ENCODE measurements at regions not wholly inside any gene's neighbourhood (a gene's known extent, or its start where the extent isn't known, plus 50 kb on each side); places are given as distances from the start of the nearest gene placed in this dataset.
"Not testable (repeated sequence)": the region's sequence is repeated elsewhere in the genome, so short reads cannot be mapped to it uniquely, and the experiment has no call there.

DNA sequence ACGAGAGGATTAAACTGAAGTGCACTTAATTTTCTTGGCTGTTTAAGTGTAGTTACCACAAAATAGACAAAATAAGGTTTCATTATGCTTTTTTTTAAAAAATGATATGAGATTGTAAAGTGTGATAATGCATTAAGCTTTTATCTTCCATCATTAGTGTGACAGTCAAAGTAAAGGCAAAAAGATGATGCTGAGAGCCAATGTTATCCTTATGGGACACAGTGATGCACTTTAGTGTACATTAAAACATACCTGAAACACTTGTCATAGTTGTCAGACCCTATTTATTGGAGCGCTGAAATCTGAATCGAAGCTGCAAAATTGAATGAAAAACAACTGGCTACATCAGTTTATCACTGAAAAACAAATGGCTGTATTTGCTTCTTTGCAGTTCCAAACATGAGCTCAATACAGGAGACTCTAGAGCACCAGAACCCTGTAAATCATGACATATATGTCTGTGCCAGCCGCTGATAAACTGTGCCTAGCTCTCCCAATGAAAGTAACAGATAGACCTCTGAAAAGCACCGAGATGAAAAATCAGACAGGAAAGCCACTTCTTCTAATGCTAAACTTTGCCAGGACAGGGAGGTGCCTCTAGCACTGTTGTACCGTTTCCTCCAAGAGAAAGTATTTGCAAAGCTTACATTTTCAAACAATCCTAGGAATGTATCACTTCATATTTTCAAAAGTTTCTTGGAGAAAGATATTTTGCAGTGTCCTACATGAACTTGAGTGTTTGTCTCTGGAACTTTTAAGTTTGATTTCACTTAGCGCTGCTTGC, 120.7 kb upstream of the TMPRSS15 start:
- H3K4me1 Mint-ChIP-seq = no peaks in the 10 kb centered on the region
- no peak overlapping the region for H3K4me3 Mint-ChIP-seq
- no peak for ATAC-seq (ENCODE audit: low read depth)
- no peak for DNase-seq (ENCODE audit: low spot score in 2 of 2)
- H3K27ac Mint-ChIP-seq = no peak overlapping the region
- H3K36me3 Mint-ChIP-seq = no peaks in the 10 kb centered on the region
- no peaks in the 10 kb centered on the region for H3K9me3 Mint-ChIP-seq
- H3K27me3 Mint-ChIP-seq = no peaks in the 10 kb centered on the region

DNA sequence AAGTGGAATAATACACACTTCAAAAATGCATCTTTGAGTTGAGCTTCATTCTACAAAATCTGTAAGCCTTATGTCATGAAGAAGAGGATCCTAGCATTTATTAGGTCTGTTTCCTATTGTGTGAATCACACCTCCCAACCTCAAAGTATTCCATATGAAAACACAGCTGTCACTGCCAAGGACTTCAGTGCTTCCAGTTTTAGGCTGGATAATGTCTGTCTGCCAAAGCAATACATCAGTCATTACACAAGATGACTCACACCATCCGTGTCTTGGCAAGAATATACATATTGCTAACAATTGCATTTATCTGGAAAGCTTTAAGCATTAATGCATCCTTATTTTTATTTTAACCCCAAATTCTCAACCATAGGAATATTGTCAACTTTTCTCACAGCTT, 125.7 kb upstream of the TMPRSS15 start:
- H3K4me3 Mint-ChIP-seq = no peak overlapping the region
- H3K36me3 Mint-ChIP-seq = no peaks in the 10 kb centered on the region
- no peaks in the 10 kb centered on the region for H3K27me3 Mint-ChIP-seq
- H3K9me3 Mint-ChIP-seq = peaks cover 2% of the 10 kb centered on the region
- ATAC-seq (ENCODE audit: low read depth) (no peak), DNase-seq (ENCODE audit: low spot score in 2 of 2) (no peak)
- H3K27ac Mint-ChIP-seq = no peak overlapping the region
- H3K4me1 Mint-ChIP-seq = no peaks in the 10 kb centered on the region

DNA sequence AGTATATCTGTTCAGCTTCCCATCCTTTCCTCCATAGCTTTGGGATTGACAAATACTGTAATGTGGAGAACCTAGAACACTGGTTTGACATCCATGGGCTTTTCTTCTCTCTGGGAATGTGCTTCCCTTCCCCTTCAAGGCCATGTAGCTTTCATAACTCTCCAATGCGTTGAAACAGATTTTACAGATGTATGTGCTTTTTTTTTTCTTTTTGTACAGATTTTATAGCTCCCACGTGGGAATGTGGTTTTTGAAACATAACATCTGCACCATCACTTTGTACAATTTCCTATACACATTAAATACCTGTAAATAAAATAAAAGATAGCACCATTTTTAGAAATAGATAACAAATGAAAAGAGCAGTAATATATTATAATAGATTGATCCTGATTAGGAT, 138.5 kb upstream of the TMPRSS15 start:
- H3K36me3 Mint-ChIP-seq = no peaks in the 10 kb centered on the region
- DNase-seq (ENCODE audit: low spot score in 2 of 2) (no peak), ATAC-seq (ENCODE audit: low read depth) (no peak)
- H3K27ac Mint-ChIP-seq = no peak overlapping the region
- H3K4me3 Mint-ChIP-seq = no peak overlapping the region
- H3K27me3 Mint-ChIP-seq = no peaks in the 10 kb centered on the region
- no peaks in the 10 kb centered on the region for H3K4me1 Mint-ChIP-seq
- no peaks in the 10 kb centered on the region for H3K9me3 Mint-ChIP-seq

DNA sequence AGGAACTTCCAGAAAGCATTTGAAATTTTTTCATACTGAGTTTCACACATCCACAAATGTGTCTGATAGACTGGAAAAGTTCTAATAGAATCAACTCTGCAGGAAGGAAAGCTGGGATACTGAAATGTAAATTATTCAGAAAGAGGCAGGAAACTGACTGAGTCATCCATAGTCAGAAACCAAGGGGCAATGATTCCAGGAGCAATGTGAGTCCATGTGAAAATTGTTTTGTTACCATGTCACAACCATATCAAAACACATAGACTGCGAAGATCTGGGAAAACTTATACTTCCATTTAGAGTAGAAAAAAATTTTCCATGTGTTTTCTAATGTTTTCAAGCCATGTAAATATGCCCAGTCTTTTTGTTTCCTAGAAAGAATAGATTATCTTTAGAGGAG, 142.3 kb upstream of the TMPRSS15 start:
- DNase-seq (ENCODE audit: low spot score in 2 of 2) (no peak), ATAC-seq (ENCODE audit: low read depth) (no peak)
- H3K4me3 Mint-ChIP-seq = no peak overlapping the region
- no peaks in the 10 kb centered on the region for H3K36me3 Mint-ChIP-seq
- H3K27me3 Mint-ChIP-seq = no peaks in the 10 kb centered on the region
- no peaks in the 10 kb centered on the region for H3K9me3 Mint-ChIP-seq
- no peaks in the 10 kb centered on the region for H3K4me1 Mint-ChIP-seq
- H3K27ac Mint-ChIP-seq = no peak overlapping the region

DNA sequence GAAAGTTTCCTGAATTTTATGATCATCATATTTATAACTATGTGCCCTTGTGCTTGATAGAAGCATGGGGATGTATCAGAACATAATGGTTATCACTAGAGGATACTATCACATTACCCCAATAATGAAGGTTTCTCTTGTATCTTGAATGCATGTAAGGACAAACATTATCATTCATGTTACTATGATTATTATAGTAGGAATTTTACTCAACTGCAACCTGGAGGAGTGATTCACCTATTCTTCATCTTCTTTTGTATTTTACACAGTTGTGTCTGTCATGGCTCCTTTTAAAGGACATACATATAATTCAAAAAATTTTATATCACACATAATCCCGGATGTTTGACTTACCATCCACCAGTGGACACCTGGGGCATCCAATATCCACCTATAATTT, 143.8 kb upstream of the TMPRSS15 start:
- H3K27me3 Mint-ChIP-seq = no peaks in the 10 kb centered on the region
- no peaks in the 10 kb centered on the region for H3K4me1 Mint-ChIP-seq
- no peaks in the 10 kb centered on the region for H3K9me3 Mint-ChIP-seq
- no peak overlapping the region for H3K27ac Mint-ChIP-seq
- no peak overlapping the region for H3K4me3 Mint-ChIP-seq
- no peaks in the 10 kb centered on the region for H3K36me3 Mint-ChIP-seq
- DNase-seq (ENCODE audit: low spot score in 2 of 2) (no peak), ATAC-seq (ENCODE audit: low read depth) (no peak)

DNA sequence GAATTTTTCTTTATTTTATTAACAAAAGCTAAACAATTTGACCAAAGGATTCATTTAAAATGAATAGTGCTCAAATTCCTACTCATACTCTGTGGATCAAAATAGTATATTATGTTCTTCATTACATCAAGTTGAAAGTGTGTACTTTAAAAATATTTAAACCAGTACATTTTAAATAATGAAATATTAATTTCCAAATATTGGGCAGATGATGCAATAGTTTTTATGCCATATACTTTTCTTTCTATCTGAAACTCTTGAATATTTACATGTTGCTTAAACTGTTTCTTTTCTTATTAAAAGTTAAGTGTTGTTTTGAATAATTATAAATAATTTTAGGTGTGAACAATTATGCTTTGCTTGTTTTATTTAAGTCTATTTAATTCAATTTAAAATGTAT, 144.7 kb upstream of the TMPRSS15 start:
- no peak for ATAC-seq (ENCODE audit: low read depth)
- Mint-ChIP-seq H3K4me1 (no peaks in the 10 kb centered on the region), H3K36me3 (no peaks in the 10 kb centered on the region), H3K4me3 (no peak overlapping the region), H3K9me3 (no peaks in the 10 kb centered on the region), H3K27ac (no peak overlapping the region), H3K27me3 (no peaks in the 10 kb centered on the region)
- no peak for DNase-seq (ENCODE audit: low spot score in 2 of 2)

DNA sequence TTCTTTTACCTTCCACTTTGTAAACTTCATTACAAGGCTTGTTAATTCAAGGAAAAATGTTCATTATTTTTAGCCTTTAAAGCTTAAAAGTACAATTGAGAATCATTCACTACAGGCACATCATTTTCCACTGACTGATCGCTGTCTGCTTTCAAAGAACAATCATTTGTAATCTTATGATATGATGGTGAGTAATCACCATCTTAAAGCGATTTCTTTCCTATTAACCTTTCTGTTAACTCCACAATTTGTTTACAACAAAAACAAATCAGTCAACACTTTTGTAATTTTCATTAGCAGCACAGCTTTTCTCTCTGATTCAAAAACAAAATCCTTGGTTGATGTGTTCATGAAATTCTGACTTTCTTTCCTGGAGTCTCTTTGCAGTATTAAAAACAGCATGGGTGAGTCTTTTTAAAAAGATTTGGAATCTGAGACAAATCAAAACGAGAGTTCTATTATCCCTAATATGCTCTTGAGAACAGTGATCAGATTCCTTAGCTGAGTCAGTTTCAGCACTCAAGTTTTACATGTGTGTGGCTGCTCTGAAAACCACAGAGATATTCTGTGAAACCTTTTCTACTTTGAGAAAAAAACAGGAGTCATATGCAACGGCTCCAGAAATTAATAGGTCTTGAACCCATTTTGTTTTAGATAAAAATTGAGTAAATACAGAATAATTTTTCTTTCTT, 145.8 kb upstream of the TMPRSS15 start:
- no peaks in the 10 kb centered on the region for H3K4me1 Mint-ChIP-seq
- no peak overlapping the region for H3K27ac Mint-ChIP-seq
- no peak overlapping the region for H3K4me3 Mint-ChIP-seq
- H3K27me3 Mint-ChIP-seq = no peaks in the 10 kb centered on the region
- ATAC-seq (ENCODE audit: low read depth) (no peak), DNase-seq (ENCODE audit: low spot score in 2 of 2) (no peak)
- no peaks in the 10 kb centered on the region for H3K9me3 Mint-ChIP-seq
- H3K36me3 Mint-ChIP-seq = no peaks in the 10 kb centered on the region

DNA sequence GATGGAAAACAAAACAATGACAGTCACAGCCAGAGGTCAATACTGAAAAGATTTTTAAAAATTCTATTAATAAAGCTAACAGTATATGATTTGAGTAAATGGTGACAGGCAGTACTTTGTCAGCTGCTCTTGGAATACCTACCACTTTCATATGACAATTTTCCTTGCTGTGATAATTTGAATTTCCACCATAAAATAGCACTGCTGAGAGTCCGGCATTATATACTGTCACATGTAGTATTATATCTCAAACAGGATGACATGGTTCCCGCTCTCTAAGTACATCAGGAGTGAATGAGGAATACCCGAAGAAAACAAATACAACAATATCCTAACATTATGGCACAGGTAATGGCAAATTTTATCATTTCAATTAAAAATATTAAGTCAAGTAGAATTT, 146.8 kb upstream of the TMPRSS15 start:
- Mint-ChIP-seq H3K36me3 (no peaks in the 10 kb centered on the region), H3K4me3 (no peak overlapping the region), H3K27ac (no peak overlapping the region), H3K4me1 (no peaks in the 10 kb centered on the region), H3K9me3 (no peaks in the 10 kb centered on the region), H3K27me3 (no peaks in the 10 kb centered on the region)
- ATAC-seq (ENCODE audit: low read depth) (no peak), DNase-seq (ENCODE audit: low spot score in 2 of 2) (no peak)

DNA sequence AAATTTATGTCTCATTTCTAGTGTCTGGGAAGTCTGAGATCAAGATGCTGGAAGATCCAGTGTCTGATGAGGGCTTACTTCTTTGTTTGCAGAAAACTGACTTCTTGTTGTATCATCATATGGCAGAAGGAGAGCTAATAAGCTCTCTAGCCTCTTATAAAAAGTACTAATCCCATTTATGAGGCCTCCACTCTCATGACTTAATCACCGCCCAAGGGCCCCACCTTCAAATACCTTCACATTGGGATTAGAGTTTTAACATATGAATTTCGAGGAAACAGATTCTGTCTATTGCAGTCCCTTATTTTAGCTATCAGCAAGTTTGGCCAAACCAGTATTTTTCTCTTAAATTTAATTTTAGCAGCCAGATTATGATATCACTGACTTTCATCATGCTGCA, 150.2 kb upstream of the TMPRSS15 start:
- Mint-ChIP-seq H3K9me3 (no peaks in the 10 kb centered on the region), H3K36me3 (no peaks in the 10 kb centered on the region)

DNA sequence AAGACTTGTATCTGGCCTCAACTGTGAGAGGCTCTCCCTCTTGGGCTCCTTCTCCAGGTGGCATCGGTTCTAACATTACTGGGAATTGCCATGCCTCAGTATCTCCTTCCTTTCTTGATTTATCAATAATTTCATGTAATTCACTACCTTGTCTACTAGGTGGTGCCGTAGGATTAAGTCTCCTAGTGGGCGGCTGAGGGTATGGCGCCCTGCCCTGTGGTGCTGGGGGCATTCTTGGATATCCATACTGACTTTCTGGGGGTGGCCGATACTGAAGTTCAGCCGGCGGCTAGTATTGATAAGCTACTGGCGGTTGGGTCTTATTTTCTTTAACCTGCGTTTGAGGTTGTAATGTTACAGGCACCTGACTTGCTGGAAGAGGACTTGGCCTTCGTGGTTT, 164.2 kb upstream of the TMPRSS15 start:
- not testable (repeated sequence) for H3K27me3 Mint-ChIP-seq, H3K4me3 Mint-ChIP-seq

More for the DNA sequence above, 150.2 kb upstream of the TMPRSS15 start:
- Mint-ChIP-seq H3K27me3 (no peaks in the 10 kb centered on the region), H3K4me1 (no peaks in the 10 kb centered on the region), H3K4me3 (no peak overlapping the region), H3K27ac (no peak overlapping the region)
- DNase-seq (ENCODE audit: low spot score in 2 of 2) (no peak), ATAC-seq (ENCODE audit: low read depth) (no peak)

DNA sequence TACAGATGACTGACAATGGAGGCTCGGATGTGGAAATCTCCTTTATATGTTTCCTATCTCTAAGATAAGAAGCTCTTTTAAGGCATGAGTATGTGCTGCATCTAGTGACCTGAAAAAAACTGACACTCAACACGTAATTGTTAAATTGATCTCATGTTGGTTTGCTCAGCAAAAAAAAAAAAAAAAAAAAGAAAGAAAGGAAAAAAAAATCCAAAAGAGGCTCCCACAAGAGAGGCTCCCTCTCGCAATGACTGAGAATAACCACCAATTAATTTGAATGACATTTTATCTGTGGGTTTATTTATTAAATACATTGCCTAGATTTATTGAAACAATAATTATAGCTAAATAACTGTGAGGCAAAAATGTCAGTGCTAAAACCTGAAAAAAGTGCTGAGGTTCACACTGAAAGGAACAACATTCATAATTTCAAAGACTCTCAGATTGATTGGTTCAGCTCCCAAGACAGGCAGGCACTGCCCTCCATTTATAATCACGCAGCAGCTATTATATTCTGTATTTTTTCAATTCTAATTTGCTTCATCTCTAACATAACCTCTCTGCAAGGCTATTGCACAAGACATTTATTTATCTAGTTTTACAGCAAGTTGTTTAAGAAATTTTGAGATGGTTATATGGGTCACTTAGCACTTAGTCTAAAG, 184.5 kb upstream of the TMPRSS15 start:
- DNase-seq (ENCODE audit: low spot score in 2 of 2) (no peak), ATAC-seq (ENCODE audit: low read depth) (no peak)
- Mint-ChIP-seq H3K4me1 (no peaks in the 10 kb centered on the region), H3K36me3 (no peaks in the 10 kb centered on the region), H3K4me3 (no peak overlapping the region), H3K27me3 (no peaks in the 10 kb centered on the region), H3K27ac (no peak overlapping the region), H3K9me3 (peaks cover 3% of the 10 kb centered on the region)

More for the DNA sequence above, 164.2 kb upstream of the TMPRSS15 start:
- not testable (repeated sequence) for H3K9me3 Mint-ChIP-seq; H3K27ac Mint-ChIP-seq; ATAC-seq (ENCODE audit: low read depth); DNase-seq (ENCODE audit: low spot score in 2 of 2); H3K4me1 Mint-ChIP-seq; H3K36me3 Mint-ChIP-seq

DNA sequence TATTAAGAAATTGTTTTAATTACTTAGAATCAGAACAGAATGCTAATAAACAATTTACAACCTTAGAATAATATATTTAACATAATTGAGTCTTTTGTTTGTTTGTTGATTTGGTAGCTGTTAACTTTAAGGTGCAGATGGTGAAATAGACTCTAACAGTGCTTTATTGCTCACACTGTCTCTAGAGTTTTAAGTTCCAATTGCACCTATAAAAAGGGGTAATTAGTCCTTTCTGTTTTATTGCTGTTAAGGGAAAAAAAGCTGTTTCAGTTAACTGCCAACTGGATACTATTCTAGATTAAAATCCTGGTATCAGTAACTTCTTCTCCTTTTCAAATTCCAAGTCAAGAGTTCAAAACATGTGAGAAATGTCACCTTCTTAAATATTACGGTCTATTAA, 197.6 kb upstream of the TMPRSS15 start:
- no peak for ATAC-seq (ENCODE audit: low read depth)

DNA sequence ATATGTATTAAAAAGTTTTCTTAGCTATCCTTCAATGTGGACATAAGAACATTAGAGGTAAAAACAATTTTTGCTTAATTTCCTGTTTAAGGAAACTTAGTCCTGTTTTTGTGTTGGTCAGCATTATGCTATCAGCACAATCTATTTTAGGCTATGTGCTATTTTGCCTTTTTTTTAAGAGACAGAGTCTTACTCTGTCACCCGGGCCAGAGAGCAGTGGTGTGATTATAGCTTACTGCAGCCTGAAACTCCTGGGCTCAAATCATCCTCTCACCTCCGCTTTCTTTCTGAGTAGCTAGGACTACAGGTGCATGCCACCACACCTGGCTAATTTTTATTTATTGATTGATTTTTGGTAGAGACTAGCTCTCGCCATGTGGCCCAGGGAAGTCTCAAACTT, 199.1 kb upstream of the TMPRSS15 start:
- H3K27me3 Mint-ChIP-seq = no peaks in the 10 kb centered on the region
- ATAC-seq (ENCODE audit: low read depth) (no peak), DNase-seq (ENCODE audit: low spot score in 2 of 2) (no peak)
- peaks cover 2% of the 10 kb centered on the region for H3K9me3 Mint-ChIP-seq
- H3K36me3 Mint-ChIP-seq = no peaks in the 10 kb centered on the region
- no peak overlapping the region for H3K27ac Mint-ChIP-seq
- no peak overlapping the region for H3K4me3 Mint-ChIP-seq
- no peaks in the 10 kb centered on the region for H3K4me1 Mint-ChIP-seq

More for the DNA sequence above, 197.6 kb upstream of the TMPRSS15 start:
- Mint-ChIP-seq H3K27me3 (no peaks in the 10 kb centered on the region), H3K9me3 (peaks cover 2% of the 10 kb centered on the region), H3K4me1 (no peaks in the 10 kb centered on the region), H3K27ac (no peak overlapping the region), H3K36me3 (no peaks in the 10 kb centered on the region), H3K4me3 (no peak overlapping the region)
- no peak for DNase-seq (ENCODE audit: low spot score in 2 of 2)

DNA sequence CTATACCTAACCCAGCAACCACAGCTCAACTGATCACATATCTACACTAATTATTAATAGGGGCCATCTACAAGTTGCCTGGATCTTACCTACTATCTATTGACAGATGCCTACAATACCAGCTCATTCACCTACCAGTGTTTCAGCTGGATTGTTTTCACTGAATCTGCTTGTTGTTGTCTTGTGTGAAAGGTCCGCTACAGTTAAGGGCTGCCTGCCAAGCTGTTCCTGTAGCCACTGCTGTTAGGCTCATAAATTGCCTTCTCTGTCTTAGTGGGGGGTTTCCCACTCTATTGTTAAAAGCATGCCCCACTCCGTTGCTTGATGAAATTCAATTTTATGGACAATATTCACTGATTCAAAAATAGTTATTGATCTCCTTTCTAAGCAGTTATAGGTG, 199.7 kb upstream of the TMPRSS15 start:
- H3K4me1 Mint-ChIP-seq = no peaks in the 10 kb centered on the region

More for the DNA sequence above, 199.7 kb upstream of the TMPRSS15 start:
- ATAC-seq (ENCODE audit: low read depth) = no peak
- Mint-ChIP-seq H3K27me3 (no peaks in the 10 kb centered on the region), H3K36me3 (no peaks in the 10 kb centered on the region), H3K27ac (no peak overlapping the region), H3K9me3 (peaks cover 2% of the 10 kb centered on the region), H3K4me3 (no peak overlapping the region)
- no peak for DNase-seq (ENCODE audit: low spot score in 2 of 2)
